DND-41 (cell line): ENCODE measurements at regions not wholly inside any gene's neighbourhood (a gene's known extent, or its start where the extent isn't known, plus 50 kb on each side); places are given as distances from the start of the nearest gene placed in this dataset.

Source experiments
- EZH2 ChIP-seq: IDR thresholded peaks from 3 replicates; pipeline ENCODE4 v1.6.1; 2012; ENCODE audit warnings: borderline replicate concordance, low read depth, mild to moderate bottlenecking, moderate library complexity, low read length, inconsistent platforms; ENCODE audit not compliant: severe bottlenecking
- TF ChIP-seq, protein P1 (sequence below): IDR thresholded peaks from 2 replicates; pipeline ENCODE4 v1.5.1; 2012; ENCODE audit warnings: borderline replicate concordance, low read length, moderate library complexity, mild to moderate bottlenecking; ENCODE audit not compliant: poor library complexity, severe bottlenecking; ENCODE audit errors: extremely low read depth

GRCh38 chr12:9509464-9510161 is 98.1 kb downstream of the KLRB1 start:
- TF ChIP-seq, protein P1, sequence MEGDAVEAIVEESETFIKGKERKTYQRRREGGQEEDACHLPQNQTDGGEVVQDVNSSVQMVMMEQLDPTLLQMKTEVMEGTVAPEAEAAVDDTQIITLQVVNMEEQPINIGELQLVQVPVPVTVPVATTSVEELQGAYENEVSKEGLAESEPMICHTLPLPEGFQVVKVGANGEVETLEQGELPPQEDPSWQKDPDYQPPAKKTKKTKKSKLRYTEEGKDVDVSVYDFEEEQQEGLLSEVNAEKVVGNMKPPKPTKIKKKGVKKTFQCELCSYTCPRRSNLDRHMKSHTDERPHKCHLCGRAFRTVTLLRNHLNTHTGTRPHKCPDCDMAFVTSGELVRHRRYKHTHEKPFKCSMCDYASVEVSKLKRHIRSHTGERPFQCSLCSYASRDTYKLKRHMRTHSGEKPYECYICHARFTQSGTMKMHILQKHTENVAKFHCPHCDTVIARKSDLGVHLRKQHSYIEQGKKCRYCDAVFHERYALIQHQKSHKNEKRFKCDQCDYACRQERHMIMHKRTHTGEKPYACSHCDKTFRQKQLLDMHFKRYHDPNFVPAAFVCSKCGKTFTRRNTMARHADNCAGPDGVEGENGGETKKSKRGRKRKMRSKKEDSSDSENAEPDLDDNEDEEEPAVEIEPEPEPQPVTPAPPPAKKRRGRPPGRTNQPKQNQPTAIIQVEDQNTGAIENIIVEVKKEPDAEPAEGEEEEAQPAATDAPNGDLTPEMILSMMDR: no peak
- TF ChIP-seq EZH2: no peak
